ENCODE measurements at regions not wholly inside any gene's neighbourhood (a gene's known extent, or its start where the extent isn't known, plus 50 kb on each side); places are given as distances from the start of the nearest gene placed in this dataset.
"Not testable (repeated sequence)": the region's sequence is repeated elsewhere in the genome, so short reads cannot be mapped to it uniquely, and the experiment has no call there.

DNA sequence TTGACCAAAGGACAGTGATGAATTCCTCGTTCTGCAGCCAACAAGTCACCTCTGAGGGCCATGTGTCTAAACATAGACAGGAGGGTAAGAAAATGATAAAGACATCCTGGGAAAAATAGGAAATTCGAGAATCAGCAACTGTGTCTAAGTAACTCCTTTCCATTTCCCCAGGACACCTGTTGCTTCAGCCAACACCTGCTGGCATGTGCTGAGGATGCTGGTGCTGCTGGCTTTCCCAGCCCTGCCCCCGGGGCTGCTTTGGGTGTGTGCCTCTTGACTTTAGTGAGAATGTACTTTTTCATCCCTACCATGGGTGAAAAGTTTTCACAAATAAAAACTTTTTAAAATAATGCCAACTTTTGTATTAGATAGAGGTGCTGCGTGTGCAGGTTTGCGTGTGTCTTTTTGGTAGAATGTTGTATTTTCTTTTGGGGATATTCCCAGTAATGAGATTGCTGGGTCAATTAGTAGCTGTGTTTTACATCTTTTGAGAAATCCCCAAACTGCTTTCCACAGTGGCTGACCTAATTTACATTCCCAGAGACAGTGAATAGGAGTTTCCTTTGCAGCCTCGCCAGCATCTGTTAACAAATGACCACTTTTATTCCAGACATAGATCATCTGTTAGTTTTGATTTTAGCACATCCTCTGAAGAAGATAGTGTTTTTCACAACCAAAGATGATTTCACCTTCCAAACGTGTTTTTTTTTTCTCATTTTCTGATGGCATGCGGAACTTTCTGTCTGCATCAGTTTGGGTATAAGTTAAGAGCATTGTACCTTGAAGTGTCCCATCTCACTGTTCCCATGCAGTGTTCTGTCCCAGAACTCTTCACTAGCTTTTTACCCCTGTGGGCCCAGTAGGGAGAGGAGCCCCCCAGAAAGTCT is 104.2 kb upstream of the ACBD5 start:
- DNase-seq (ENCODE audit: low spot score), result no peak

DNA sequence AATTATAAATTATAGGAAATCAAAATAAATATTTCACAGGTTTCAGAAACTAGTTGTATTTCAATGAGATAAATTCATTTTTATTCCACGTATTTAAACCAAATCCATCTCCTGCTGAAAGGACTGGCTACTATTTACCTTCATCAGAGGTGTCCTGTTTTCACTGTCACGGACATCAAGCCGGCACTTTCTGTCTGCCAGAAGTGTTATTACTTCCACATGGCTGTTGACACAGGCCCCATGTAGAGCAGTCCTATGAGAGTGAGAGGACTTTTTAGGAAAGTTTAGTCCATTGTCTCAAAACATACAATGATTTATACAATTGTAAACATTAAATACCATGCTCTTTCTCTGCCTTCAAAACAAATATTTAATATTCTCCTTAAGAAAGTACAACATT is 100.4 kb upstream of the ACBD5 start:
- DNase-seq (ENCODE audit: low spot score), result no peak

DNA sequence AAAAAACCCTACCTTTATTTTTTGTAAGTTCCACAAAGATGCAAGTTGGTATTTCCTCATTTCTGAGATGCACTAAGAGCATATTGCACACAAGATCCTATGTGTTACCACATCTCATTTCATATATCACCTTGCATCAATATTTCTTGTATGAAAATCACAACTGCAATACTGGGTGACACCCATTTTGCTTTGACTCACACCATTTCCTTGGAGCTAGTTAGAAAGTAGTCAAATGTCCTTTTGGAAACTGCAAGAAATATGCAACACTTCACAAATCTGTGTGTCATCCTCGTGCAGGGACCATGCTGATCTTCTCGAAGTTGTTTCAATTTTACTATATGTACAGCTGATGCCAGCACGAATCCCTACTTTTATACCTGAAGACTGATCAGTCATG is 94.6 kb upstream of the ACBD5 start:
- not testable (repeated sequence) for DNase-seq (ENCODE audit: low spot score)

DNA sequence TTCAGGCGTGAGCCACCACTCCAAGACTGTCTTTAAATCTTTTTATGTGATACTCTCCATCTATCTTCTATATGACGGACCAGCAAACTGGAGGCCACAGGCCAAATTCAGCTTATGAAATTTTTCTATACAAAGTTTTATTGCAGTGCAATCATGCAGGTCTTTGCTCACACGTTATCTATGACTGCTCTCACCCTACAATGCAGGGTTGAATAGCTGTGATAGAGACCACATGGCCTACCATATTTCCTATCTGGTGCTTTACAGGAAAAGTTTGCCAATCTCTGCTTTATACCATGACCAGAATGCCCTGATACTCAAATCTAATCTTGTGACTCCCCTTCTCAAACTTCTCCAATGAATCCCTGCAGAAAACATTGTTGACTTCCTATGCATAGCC is 89.5 kb upstream of the ACBD5 start:
- no peak for DNase-seq (ENCODE audit: low spot score)

DNA sequence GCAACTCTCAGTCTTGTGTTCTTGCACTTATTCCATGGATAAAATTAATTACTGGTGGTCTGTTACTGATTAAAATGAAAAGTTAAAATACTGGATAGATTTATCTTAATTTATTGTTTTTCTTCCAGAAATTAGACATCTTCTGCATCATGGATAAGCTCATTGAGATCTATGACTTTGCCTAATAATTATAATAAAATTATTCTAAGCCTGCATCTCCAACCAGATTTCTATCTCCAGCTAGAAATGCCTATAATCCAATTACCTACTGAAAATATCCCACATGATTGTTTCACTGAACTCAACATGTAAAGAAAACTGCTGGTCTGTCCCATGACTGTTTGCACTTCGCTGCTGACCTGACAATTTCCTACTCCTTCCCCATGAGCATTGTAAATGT is 88.3 kb upstream of the ACBD5 start:
- no peak for DNase-seq (ENCODE audit: low spot score)

- DNase-seq (ENCODE audit: low spot score), result not testable (repeated sequence)
Measured at GRCh38 chr10:27326748-27327147, 86.2 kb upstream of the ACBD5 start.

DNA sequence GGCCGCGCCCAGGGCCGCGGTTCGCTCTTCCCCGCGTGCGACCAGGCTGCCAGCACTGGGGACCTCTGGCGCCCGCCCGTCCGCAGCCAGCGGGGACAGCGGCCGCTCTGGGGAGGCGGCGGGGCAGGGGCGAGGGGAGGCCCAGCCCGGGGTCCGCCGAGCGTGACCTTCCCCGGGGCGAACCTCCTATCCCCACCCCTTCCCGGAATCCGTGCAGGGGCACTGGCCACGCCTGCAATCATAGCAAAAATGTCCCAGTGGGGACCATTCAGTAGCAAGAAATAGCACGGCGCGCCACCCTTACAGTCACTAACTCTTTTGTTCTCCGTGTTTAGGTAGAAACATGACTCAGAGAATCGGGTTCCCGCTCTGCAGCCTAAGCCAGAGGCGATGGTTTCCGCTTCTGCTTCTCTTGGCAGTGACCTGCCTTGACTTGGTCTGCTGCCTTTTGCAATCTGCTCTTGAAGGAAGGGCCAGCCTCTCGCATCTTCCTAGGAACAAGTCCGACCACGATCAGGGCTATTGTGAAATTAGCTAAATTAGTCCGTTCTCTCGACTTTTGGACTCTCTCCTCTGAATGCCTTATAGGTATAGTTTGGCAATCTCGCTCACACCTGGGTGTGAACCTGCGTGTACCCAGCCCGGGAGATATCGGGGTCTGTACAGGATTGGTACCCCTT is 79.3 kb upstream of the ACBD5 start:
- DNase-seq (ENCODE audit: low spot score), result no peak

GRCh38 chr10:27319139-27319538 is 78.5 kb upstream of the ACBD5 start:
- not testable (repeated sequence) for DNase-seq (ENCODE audit: low spot score)

DNA sequence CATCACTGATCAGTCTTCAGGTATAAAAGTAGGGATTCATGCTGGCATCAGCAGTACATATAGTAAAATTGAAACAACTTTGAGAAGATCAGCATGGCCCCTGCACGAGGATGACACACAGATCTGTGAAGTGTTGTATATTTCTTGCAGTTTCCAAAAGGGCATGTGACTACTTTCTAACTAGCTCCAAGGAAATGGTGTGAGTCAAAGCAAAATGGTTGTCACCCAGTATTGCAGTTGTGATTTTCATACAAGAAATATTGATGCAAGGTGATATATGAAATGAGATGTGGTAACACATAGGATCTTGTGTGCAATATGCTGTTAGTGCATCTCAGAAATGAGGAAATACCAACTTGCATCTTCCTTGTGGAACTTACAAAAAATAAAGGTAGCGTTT is 74.5 kb upstream of the ACBD5 start:
- not testable (repeated sequence) for DNase-seq (ENCODE audit: low spot score)

GRCh38 chr10:27313586-27313985 is 73.0 kb upstream of the ACBD5 start:
- DNase-seq (ENCODE audit: low spot score), result not testable (repeated sequence)

- DNase-seq (ENCODE audit: low spot score), result no peak
Measured at GRCh38 chr10:27312854-27313253, 72.3 kb upstream of the ACBD5 start.

- DNase-seq (ENCODE audit: low spot score), result not testable (repeated sequence)
Measured at GRCh38 chr10:27311809-27312208, 71.2 kb upstream of the ACBD5 start.

DNA sequence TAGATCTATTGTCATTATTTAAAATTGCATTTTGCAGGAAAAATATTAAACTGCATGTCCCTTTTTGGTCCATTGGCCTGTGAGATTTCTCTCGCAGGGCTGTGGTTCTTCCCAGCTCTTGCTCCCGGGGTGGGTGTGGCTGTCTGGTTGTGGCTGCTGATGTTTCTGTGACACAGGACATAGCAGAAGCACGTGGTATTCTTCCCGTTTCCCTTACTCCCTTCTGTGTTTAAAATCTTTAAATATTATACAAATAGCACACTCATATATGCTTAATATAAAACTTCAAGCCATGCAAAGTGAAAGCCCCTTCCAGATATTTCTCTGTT is 57.9 kb upstream of the ACBD5 start:
- DNase-seq (ENCODE audit: low spot score), result not testable (repeated sequence)

- DNase-seq (ENCODE audit: low spot score), result no peak
Measured at GRCh38 chr10:27297844-27298521, 57.4 kb upstream of the ACBD5 start.

DNA sequence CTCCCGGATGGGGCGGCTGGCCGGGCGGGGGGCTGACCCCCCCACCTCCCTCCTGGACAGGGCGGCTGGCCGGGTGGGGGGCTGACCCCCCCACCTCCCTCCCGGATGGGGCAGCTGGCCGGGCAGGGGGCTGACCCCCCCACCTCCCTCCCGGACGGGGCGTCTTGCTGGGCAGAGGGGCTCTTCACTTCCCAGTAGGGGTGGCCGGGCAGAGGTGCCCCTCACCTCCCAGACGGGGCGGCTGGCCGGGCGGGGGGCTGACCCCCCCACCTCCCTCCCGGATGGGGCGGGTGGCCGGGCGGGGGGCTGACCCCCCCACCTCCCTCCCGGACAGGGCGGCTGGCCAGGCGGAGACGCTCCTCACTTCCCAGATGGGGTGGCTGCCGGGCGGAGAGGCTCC is 55.7 kb upstream of the ACBD5 start:
- not testable (repeated sequence) for DNase-seq (ENCODE audit: low spot score)

DNA sequence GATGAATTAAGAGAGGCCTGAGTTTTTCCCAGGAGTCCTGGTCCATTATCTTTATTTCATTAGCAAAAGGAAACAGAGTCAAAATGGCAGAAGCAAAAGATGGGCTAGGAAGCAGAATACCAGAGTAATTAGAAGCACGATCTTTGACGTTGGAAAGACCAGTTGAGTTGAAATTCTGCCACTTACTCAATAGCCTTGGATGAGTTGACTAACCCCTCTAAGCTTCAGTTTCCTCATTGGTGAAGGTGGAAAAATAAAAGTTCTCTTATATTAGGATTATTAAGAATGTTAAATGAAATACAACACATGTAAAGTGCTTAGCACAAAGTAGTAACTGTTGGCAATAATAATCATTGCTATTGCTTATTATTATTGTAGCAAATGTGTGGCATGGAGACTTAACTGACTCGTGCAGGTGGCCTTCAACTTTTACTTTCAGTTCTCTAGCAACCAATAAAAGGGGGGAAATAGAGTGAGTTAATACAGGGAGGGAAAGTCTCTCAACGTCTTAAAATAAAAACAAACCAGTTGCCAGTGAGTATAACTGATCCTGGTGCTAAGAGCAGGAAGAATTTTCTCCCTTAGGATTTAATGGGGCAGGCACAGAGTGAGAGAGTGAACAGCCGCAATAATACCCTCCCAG is 50.8 kb upstream of the ACBD5 start:
- not testable (repeated sequence) for DNase-seq (ENCODE audit: low spot score)

Data from SW480 (cell line).